T-helper 2 cell (primary cell): ENCODE measurements at regions not wholly inside any gene's neighbourhood (a gene's known extent, or its start where the extent isn't known, plus 50 kb on each side); places are given as distances from the start of the nearest gene placed in this dataset.

Experiments used
- DNase-seq, 5 experiments: peaks; one replicate each; pipeline versions ENCODE4 v3.0.0 to v3.0.0-alpha.2; 2012 to 2022

DNA sequence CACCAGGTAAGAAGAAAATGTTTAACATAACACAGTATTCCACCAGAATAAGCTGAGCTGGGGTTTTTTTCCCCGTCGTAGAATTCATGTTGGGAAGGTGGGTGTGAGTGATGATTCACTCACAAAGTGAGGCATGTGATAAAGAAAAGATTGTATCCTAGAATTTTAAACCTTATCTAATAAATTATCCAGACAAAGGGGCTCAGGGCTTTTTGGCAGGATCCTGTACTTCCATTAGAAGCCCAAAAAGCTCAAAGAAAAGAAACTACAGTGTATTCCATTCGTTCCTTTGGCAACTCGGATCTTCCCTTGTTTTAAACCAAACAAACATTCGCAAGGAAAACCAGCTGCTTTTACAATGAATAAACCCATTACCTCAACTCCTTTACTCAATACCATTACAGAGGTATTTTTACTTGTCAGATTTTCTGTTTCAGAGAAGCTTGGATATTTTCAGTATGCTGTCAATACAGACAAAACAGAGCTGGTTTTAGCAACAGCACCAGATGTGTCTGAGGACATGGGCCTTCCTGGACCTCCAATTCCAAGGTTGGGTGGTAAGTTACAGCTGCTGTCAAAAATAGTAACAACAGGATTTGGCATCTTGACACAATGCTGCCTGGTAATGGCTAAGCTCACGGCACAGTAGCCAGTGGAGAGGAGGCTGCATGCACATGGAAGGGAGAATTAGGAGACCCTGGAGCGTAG is 159.9 kb upstream of the RUNX1 start:
- no peak for DNase-seq

DNA sequence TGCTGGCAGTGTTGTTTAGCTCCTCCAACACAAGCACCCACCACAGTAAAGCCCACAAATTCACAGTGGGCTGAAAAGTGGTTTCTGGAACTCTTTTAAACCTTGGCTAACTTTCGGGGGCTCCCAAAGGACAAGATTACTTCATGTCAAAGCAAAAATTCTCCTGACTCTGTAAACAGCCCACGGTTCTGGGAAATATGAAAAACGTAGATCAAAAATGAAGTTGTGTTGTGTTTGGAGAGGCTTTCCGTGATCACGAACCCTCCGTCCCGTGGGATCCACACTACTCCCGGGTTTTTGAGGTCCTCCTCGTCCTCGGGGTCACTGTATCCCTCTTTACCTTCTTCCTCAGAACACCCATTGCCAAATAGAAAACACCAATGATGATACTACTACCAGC is 159.0 kb upstream of the RUNX1 start:
- DNase-seq, result no peak

DNA sequence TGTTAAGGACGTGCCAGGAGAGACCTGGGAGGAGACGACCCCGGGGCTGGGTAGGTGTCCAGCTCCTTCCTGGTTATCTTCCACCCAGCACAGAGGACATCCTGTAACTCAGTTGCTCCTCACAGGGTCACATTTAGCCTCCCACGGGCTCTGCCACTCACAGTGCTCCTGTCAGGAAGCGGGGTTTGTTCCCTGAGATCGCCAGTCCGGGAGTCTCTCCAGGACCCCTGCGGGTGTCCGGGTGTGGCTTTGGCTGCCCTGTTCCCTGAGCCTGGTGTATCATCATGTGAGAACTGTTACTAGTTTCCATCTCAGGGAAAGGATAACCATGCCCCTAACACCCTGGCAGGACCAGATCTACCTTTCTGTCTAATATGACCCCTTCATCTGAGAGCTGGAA is 158.2 kb upstream of the RUNX1 start:
- DNase-seq, result no peak

DNA sequence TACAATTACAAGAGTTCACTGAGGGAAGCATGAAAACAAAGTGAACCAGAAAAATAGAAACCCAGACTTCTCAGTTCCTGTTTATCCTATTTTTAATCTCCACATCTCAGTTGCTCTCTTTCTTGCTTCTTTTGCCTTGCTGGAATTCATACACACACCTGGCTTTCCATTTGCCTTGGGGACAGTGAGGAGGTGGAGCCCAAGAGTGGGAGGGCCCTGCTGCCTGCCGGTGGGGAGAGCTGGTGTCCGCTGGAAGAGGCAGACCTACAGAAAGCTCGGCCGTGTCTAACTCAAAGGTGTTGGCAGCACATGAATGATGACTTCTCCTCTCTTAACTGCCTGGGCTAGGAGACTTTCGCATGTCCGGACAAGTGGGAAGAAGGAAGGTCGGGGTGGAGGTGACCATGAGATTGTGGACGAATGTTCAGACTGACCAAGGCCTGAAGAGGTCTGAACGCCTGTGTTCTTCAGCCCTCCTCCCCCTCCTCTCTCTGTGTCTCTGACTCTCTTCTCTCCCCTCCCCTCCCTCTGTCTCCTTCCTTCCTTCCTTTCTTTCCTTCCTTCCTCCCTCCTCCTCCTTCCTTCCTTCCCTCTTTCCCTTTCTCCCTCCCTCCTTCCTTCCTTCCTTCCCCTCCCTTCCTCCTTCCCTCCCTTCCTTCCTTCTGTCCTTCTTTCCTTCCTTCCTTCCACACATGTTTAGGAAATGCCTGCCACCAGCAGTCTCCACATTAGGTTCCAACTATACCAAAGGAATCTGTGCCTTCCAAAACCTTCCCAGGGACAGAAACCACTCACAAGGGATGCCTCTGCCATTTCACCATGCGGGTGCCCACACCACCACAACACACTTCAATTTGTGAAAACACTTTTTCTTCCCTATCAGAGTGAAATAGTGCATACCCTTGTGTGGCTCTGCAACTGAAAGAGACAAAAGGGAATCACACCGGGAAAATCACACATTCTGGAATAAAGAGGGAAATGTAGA is 157.3 kb upstream of the RUNX1 start:
- DNase-seq, result no peak

DNA sequence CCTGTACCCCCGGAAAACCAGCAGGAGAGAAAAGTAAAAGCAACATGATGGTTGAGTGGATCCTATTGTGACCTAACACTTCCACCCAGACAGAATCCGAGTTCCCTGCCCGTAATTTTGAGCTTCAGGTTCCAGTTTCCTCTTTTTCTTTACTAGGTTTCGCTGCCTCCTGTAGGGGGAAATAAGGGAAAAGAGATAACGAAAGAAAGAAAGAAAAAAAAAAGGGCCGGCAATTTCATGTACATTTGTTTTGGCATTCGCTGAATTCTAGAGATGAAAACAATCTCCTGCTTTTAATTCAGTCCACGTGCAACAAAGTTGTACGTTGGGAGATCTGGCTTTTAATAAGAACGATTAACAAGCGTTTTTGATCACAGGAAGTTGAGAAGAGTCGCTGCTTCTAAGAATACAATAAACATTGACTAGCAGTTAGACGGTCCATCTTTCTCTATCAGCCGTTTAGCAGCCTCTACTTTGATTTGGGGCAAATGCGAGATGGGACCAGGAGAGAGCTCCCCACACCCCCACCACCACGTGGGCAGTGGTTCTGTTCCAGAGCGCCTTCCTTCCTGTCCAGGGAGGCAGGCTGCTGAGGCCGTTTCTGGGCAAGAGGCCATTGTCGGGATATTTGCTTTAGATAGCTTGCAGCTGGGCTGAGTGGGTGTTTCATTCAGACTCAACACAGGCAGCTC is 155.9 kb upstream of the RUNX1 start:
- DNase-seq, result peak in 1 of 5 experiments; percentile 12

DNA sequence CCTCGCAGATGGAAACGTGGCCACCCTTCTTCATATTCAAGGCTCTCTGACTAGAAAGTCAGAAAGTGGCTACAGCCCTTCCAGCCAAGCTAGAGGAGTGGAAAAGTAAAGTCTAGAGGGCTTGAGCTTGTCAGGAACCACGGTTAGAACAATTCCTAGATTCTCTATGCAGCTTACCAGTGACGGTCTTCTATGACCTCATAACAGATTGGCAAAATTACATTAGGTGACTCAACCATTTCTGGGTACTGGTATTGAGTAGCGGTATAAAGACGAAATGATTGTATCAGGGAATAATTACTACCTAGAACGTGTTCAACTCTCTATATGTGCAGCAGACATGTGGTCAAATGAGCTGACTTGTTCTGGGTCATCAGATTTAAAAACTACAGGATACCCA is 155.0 kb upstream of the RUNX1 start:
- no peak for DNase-seq

DNA sequence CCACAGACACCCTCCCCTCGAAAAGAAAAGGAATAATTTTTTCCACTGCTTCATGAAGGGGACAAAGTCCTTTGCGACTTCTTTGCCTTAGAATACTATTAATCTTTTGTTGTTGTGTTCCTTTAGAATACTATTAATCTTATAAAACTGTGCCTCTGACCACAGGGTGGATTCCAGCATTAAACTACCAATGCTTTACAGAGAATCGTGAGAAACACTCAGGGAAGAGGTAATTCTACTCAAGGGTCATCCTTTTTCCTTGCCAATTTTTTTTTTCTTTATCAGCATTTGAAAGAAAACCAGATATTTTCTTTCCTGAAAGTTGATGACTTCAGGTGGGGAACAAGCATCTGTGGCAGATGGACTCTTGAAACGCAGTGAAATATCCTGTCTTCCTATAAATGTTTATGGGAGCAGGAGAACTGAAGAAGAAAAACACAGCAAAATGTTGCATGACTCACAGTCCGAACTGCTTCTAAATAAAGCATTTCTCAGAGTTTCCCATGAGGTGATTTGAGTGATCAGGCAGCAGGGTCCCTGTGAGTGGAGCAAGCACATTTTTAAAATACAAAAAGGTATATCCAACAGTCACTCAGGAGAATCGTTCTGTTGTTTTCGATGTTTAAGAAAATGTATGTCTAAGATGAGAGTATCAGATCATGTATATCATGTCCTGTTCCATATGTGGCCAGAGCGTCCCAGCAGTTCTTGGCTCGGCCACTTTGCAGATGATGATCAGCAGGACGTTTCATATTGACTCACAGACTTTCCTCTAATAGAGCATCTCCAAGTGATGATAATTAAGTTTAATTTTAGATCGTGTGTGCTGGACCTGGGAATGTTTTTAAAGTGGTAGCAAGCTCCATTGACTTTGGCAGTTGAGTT is 154.2 kb upstream of the RUNX1 start:
- DNase-seq, result no peak

DNA sequence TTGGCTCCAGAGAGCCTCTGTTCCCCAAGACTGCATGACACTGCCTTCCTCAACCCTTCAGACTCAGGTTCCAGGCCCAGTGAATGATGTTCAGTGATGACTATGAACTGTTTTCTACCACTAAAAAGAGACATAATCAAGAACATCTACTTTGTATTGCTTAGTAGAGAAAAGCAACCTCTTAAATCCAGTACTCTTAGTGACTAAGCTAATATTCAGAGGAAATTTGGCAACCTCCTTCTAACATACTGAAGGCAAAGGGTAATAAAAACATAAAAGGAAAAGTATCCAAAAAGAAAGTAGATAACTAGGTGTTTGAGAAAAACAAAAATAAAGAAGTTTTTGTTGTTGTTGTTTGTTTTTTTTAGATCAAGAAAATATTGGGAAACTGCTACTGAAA is 153.3 kb upstream of the RUNX1 start:
- DNase-seq, result no peak

DNA sequence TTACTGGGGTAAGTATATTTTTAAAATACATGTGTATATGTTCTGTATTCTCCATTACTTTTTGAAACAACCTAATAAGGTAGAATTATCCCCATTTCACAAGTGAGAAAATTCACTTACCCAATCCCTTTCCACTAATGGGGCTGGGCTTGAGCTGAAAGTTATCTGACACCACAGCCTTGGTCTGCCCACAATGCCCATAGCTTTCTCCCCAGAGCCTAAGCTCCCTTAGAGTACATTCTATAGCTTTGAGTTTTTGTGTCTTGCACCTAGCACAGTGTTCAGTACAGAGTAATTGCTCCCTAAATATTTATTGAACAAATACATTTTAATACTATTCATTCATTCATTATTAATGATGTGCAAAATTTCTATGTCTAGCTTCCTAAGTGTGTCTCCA is 152.7 kb upstream of the RUNX1 start:
- no peak for DNase-seq

DNA sequence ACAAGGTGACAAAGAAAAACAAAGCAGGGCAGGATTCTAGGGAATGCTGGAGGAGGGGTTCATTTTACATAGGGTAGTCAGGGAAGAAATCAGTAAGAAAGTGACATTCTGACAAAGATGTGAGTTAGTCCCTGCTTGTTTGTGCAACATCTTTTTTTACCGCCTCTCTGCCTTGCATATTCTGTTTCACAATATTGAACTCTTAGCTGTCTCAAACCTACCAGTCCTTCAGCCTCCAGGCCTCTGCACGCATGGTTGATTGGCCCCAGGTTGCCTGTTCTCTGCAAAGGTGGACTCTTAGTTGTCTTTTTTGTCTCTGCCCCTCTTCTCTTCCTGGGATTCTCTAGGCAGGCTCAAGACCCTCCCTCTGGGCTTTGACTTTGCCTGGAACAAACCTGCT is 152.2 kb upstream of the RUNX1 start:
- DNase-seq, result no peak

DNA sequence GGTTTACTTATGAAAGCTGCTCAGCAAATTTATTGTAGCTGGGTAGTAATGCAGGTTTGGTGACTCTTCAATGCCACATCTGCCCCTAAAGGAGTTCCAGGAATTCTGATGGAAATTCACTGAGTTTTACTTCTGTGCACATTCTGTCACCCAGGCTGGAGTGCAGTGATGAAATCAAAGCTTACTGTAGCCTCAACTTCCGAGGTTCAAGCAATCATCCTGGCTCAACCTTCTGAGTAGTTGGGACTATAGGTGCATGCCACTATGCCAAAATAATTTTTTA is 150.6 kb upstream of the RUNX1 start:
- DNase-seq, result no peak

DNA sequence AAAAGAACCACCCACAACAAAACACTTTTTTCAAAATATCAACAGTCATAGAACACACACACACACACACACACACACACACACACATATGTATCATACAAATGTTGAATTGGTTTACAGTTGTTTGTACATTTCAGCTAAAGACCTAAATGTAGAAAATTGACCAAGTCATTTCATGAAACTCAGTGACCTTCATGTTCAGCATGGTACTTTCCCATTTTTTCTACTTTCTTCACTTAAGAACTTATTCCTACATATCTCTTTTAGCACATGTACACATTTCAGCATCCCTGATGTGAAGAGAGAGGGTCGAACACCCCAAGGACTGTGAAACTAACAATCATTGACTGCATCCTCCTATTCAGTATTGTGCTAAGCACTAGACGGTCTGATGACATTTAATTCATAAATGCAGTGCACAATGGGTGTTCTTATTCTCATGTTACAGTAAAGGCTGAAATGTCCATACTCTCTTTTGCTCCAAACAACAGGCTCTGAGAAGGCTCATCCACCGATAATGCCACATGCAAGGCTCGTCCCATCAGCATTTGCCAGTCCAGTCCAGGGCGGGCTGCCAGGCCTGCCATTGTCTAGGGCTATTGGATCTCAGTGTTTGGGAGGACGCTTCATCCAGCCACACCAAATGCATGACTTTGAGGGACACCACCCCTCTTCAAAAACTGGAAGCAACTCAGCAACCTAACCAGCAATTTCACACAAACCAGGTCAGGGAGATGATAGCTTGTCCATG is 150.1 kb upstream of the RUNX1 start:
- DNase-seq, result no peak

DNA sequence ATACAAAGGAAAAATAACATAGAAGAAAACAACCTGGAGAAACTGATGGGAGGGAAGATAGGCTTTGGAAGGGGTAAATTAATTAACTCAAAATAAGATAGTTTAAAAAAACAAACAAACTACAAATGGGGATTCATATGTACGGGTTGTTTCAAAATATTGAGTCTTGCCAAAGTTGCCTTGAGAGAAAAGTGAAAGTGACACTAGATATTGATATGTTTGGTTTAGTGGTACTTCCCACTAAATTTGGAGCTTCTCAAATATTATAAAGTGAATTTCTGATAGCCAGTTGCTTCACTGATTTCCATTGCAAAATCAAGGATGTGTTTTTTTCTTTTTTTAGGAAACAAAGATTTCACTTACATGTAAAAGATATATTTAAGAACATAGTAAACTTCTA is 149.5 kb upstream of the RUNX1 start:
- DNase-seq, result no peak

DNA sequence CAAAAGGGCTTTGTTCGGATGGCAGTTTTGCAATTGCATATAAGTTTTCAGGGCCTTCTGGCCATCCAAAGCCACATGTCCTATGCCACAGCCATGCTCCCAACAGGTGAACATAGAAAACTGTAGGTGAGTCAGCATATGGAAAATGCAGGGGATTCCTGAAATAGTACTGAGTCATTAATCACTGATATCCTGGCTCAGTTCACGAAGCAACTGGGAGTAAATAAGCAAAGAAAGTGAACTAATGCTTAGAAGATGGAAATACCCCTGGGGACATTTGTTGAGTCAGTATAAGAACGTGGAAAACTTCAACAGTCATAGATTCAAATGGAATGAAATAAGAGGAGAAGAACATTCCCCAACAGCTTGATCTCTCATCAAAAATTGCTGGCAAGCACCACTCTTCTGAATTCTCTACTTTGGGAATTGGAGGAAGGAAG is 148.9 kb upstream of the RUNX1 start:
- no peak for DNase-seq

DNA sequence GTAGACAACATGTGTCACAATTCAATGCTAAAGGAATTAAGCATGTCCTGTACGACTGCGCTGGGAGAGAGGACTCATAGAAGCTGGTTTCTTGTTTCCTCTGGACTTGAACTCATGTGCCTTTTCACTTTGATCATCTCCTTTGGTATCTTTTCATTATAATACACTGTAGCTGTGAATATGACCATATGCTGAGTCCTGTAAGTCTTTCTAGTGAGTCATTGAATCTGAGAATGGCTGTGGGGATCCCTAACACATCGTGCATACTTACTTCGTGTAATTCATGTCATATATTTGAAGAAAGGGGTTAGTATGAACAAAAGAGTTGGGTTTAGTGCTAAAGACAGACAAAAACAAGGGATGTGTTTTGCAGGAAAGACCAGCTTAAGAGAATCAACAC is 148.1 kb upstream of the RUNX1 start:
- DNase-seq, result no peak

DNA sequence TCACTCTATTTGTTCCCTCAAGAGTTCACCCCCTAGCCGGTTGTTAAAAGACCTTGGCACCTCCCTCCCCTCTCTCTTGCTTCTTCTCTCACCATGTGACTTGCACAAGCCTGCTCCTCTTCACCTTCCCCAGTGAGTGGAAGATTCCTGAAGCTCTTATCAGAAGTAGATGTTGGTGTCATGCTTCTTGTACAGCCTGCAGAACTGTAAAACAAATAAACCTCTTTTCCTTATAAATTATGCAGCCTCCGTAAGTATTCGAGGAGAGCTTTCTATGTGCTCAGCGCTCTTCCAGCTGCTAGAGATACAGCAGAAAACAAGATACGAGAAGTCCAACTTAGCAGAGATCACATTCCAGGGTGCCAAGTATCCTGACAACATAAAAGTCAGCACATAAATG is 147.0 kb upstream of the RUNX1 start:
- no peak for DNase-seq

DNA sequence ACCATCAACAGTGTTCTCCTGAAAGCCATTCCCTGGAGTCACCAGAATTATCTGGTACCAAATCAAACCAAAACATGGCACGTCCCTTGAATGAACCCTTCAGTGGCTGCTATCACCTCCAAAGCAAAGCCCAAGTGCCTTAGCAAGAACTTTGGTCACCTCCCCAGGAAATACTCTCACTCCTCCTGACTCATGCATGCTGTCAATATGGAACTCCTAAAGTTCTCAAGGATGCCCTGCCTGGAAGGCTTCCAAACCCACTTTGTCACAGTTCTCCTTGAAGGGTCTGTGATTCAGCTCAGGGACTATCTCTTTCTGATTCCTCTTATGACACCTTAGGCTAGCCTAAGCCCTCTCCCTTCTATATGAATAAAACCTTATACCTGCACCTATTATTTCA is 146.1 kb upstream of the RUNX1 start:
- DNase-seq, result no peak

DNA sequence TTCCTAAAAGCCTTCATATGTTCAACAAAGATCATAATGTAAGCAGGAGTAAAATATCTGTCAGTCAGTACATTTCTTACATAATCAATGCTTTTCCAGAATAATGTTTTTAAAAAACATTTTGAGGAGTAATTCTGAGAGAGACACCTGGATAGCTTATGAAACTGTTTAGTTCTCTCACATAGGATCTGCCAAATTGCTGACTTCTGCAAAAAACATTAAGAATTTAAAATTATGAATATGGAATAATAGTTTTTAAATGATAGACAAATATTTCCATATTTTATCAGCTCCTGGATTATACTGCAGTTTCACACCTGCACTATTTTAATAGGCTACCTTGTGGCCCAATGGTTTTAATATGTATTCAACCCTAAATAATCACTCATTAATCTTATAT is 142.7 kb upstream of the RUNX1 start:
- no peak for DNase-seq

DNA sequence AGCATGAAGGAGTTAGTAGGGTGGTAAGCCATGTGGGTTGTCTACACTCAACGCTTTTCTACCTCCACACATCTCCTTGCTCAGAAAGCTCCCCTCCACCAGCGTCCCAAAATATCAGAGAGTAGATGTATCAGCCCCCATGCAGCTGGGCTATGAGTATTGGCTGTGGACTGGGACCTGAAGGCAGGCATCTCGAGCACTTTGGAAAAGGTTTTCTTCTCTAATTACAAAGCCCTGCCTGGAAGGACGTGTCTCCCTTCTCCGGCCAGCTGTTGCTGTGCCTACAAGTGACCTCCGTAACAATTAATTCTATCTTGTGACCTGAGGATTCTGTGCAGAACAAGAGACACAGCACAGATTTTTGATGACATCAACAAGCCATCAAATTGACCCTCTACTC is 142.0 kb upstream of the RUNX1 start:
- DNase-seq, result no peak

DNA sequence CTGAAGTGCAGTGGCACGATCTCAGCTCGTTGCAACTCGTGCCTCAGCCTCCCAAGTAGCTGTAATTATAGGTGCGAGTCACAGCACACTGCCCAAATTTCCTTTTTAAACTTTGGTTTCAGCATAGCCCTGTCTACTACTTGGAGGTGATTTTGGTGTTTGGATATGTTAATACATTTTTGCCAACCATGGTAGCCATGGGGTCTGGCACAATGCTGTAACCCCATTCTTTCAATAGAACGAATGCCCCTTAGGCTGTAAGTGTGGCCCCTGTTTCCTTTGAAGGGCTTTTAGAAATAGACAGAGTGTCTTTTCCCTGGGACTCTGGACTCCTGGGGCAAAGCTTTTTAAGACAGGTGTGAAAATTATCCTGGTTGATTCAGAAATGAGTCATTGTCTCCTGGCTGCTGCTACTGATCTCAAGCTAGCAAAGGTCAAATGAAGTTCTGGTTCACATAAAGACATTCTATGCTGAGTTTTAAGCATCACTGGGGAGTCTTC is 141.1 kb upstream of the RUNX1 start:
- no peak for DNase-seq

DNA sequence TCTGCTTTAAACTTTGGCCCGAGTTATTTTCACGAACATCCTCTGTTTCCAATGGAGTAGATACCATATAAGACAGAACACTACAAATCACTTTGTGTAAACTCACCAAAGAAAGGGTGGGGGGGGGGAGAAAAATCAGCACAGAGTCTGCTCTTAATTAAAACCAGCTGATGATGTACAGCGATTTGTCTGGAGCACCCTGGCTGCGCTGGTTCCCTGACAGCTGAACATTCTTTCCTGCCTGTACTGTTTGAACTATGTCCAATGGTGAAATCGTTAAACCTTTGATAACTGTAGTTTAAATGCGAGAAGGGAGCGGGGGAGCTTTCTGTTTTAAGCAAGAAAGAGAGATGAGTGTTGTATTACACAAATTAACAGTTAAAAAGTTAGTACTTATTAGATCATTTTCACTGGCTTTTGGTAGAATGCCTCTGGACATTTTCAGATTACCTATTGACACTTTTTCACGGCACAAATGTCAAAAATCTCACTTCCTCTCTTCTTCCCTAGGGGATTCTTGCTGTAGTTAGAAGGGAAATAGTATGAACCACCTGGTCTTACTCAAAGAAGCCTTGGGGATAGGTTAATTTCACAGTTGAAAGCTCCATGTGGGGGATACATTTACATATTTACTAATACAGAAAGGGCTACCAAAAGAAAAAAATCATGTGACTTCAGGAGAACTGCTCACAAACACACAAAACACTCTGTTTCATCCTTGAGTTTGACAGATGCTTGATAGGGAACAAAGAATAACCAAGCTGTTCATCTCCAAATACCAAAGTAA is 140.2 kb upstream of the RUNX1 start:
- DNase-seq, result no peak
